ENCODE measurements at regions not wholly inside any gene's neighbourhood (a gene's known extent, or its start where the extent isn't known, plus 50 kb on each side); places are given as distances from the start of the nearest gene placed in this dataset.

GRCh38 chr2:223532712-223533111 lies 69.4 kb downstream of the SCG2 start:
- no peak for DNase-seq

- DNase-seq, result peak; percentile 30
Measured at GRCh38 chr2:223536546-223536945, 65.6 kb downstream of the SCG2 start.

- DNase-seq, result peak; percentile 30
Measured at GRCh38 chr2:223537115-223537514, 65.0 kb downstream of the SCG2 start.

- DNase-seq, result peak; percentile 75
Measured at GRCh38 chr2:223537651-223538601, 64.2 kb downstream of the SCG2 start.

- peak; percentile 61 for DNase-seq
Measured at GRCh38 chr2:223538920-223539440, 63.2 kb downstream of the SCG2 start.

GRCh38 chr2:223541546-223541945 lies 60.6 kb downstream of the SCG2 start:
- no peak for DNase-seq

GRCh38 chr2:223542501-223542900 lies 59.7 kb downstream of the SCG2 start:
- DNase-seq, result no peak

GRCh38 chr2:223545406-223545805 lies 56.8 kb downstream of the SCG2 start:
- no peak for DNase-seq

- DNase-seq, result peak; percentile 8
Measured at GRCh38 chr2:223545830-223546229, 56.3 kb downstream of the SCG2 start.
